ENCODE measurements at regions not wholly inside any gene's neighbourhood (a gene's known extent, or its start where the extent isn't known, plus 50 kb on each side); places are given as distances from the start of the nearest gene placed in this dataset.

- TF ChIP-seq NFIC (IDR thresholded peaks at IDR 0.05) = no peak
- no peak for TF ChIP-seq USF1 (IDR thresholded peaks at IDR 0.05)
- no peak for TF ChIP-seq EP300 (IDR thresholded peaks at IDR 0.05; ENCODE audit: borderline replicate concordance)
- no peak for TF ChIP-seq CREB1 (IDR thresholded peaks at IDR 0.05; ENCODE audit: low read depth)
- no peak for TF ChIP-seq CEBPB (IDR thresholded peaks at IDR 0.05)
- TF ChIP-seq FOXM1 (IDR thresholded peaks at IDR 0.05; ENCODE audit: borderline replicate concordance, low read depth) = no peak
- no peak for TF ChIP-seq REST (IDR thresholded peaks at IDR 0.05; ENCODE audit: low read depth)
- no peak for TF ChIP-seq EGR1 (IDR thresholded peaks at IDR 0.05)
- no peak for TF ChIP-seq TAF1 (IDR thresholded peaks at IDR 0.05; ENCODE audit: low read depth)
- TF ChIP-seq RAD21 (IDR thresholded peaks at IDR 0.05; ENCODE audit: low read depth) = no peak
- TF ChIP-seq, protein P1, sequence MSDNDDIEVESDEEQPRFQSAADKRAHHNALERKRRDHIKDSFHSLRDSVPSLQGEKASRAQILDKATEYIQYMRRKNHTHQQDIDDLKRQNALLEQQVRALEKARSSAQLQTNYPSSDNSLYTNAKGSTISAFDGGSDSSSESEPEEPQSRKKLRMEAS (IDR thresholded peaks at IDR 0.05) = no peak
Measured at GRCh38 chr17:53570731-53571130, 252.0 kb upstream of the KIF2B start.

- no peak for TF ChIP-seq EGR1 (IDR thresholded peaks at IDR 0.05)
- no peak for TF ChIP-seq TAF1 (IDR thresholded peaks at IDR 0.05; ENCODE audit: low read depth)
- TF ChIP-seq TCF12 (IDR thresholded peaks at IDR 0.05; ENCODE audit: low read depth) = no peak
- no peak for TF ChIP-seq NFIC (IDR thresholded peaks at IDR 0.05)
- TF ChIP-seq, protein P1 (IDR thresholded peaks at IDR 0.05) = no peak
Measured at GRCh38 chr17:53560953-53561352, 261.8 kb upstream of the KIF2B start.

DNA sequence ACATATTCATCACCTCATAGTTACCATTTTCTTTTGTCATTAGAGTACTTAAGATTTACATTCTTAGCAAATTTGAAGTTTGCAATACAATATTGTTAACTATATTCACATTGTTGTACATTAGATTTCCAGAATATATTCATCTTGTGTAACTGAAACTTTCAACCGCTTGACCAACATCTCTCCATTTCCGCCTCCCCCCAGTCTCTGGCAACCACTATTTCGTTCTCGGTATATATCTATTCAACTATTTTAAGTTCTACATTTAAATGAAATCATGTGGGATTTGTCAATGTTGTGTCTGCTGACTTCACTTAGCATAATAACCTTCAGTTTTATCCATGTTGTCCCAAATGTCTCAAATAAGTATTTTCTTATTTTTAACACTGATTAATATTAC, 274.5 kb upstream of the KIF2B start:
- no peak for TF ChIP-seq YY1 (IDR thresholded peaks at IDR 0.05; ENCODE audit: low read depth)
- no peak for TF ChIP-seq FOXM1 (IDR thresholded peaks at IDR 0.05; ENCODE audit: borderline replicate concordance, low read depth)
- no peak for TF ChIP-seq REST (IDR thresholded peaks at IDR 0.05; ENCODE audit: low read depth)
- no peak for TF ChIP-seq ZBTB7A (IDR thresholded peaks at IDR 0.05; ENCODE audit: low read depth)
- no peak for TF ChIP-seq TCF12 (IDR thresholded peaks at IDR 0.05; ENCODE audit: low read depth)
- TF ChIP-seq TEAD4 (IDR thresholded peaks at IDR 0.05) = no peak
- no peak for TF ChIP-seq USF1 (IDR thresholded peaks at IDR 0.05)
- no peak for TF ChIP-seq CEBPB (IDR thresholded peaks at IDR 0.05)
- TF ChIP-seq TAF1 (IDR thresholded peaks at IDR 0.05; ENCODE audit: low read depth) = no peak
- no peak for TF ChIP-seq EP300 (IDR thresholded peaks at IDR 0.05; ENCODE audit: borderline replicate concordance)
- TF ChIP-seq RAD21 (IDR thresholded peaks at IDR 0.05; ENCODE audit: low read depth) = no peak
- no peak for TF ChIP-seq CREB1 (IDR thresholded peaks at IDR 0.05; ENCODE audit: low read depth)
- TF ChIP-seq, protein P1 (IDR thresholded peaks at IDR 0.05) = no peak
- no peak for TF ChIP-seq EGR1 (IDR thresholded peaks at IDR 0.05)
- TF ChIP-seq NFIC (IDR thresholded peaks at IDR 0.05) = no peak

- TF ChIP-seq TCF12 (IDR thresholded peaks at IDR 0.05; ENCODE audit: low read depth) = no peak
- TF ChIP-seq TEAD4 (IDR thresholded peaks at IDR 0.05) = no peak
- TF ChIP-seq FOXM1 (IDR thresholded peaks at IDR 0.05; ENCODE audit: borderline replicate concordance, low read depth) = no peak
Measured at GRCh38 chr17:53543472-53543871, 279.3 kb upstream of the KIF2B start.

DNA sequence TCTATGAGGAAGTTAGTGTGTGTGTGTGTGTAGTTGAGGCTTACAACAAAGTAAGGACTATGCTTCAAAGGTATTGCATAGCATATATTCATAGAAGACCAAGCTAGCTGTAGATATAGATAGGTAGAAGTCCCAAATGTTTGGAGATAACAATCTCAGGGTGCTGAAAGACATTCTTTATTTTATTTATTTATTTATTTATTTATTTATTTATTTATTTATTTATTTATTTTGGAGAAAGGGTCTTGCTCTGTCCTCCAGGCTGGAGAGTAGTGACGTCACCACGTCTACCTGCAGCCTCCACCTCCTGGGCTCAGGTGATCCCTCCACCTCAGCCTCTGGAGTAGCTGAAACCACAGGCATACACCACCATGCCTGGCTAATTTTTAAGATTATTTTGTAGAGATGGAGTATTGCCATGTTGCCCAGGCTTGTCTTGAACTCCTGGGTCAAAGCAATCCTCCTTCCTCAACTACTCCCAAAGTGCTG, 284.6 kb upstream of the KIF2B start:
- no peak for TF ChIP-seq REST (IDR thresholded peaks at IDR 0.05; ENCODE audit: low read depth)
- TF ChIP-seq YY1 (IDR thresholded peaks at IDR 0.05; ENCODE audit: low read depth) = no peak
- no peak for TF ChIP-seq CEBPB (IDR thresholded peaks at IDR 0.05)
- TF ChIP-seq USF1 (IDR thresholded peaks at IDR 0.05) = no peak
- TF ChIP-seq RAD21 (IDR thresholded peaks at IDR 0.05; ENCODE audit: low read depth) = no peak
- no peak for TF ChIP-seq FOXM1 (IDR thresholded peaks at IDR 0.05; ENCODE audit: borderline replicate concordance, low read depth)
- no peak for TF ChIP-seq ZBTB7A (IDR thresholded peaks at IDR 0.05; ENCODE audit: low read depth)
- TF ChIP-seq TEAD4 (IDR thresholded peaks at IDR 0.05) = no peak
- no peak for TF ChIP-seq CREB1 (IDR thresholded peaks at IDR 0.05; ENCODE audit: low read depth)

Measured in Ishikawa (cell line).